Calu3 (cell line): ENCODE measurements at regions not wholly inside any gene's neighbourhood (a gene's known extent, or its start where the extent isn't known, plus 50 kb on each side); places are given as distances from the start of the nearest gene placed in this dataset.

ENCODE experiments used
- BruUV-seq: library from RNA; stranded (reverse); fragments of 400-500 nt; replicated peaks from 2 replicates; lab custom pipeline; 2021; lab: Mats Ljungman, UMichigan
- CTCF ChIA-PET: fragments of 300-600 bp; sonication (Branson Sonifier 250); formaldehyde crosslinking; loops from one replicate; lab custom pipeline; 2022; ENCODE audit warnings: antibody characterized with exemption; lab: Charles Lee
- DNase-seq: peaks from one replicate; pipeline ENCODE4 v3.0.0; 2022
- H3K27ac Mint-ChIP-seq: one replicate; pipeline ENCODE4 v1.8.0; 2022; ENCODE audit warnings: mixed read lengths; ENCODE audit not compliant: unreplicated experiment
- H3K27me3 Mint-ChIP-seq: one replicate; pipeline ENCODE4 v1.8.0; 2022; ENCODE audit warnings: mixed read lengths; ENCODE audit not compliant: unreplicated experiment
- H3K36me3 Mint-ChIP-seq: one replicate; pipeline ENCODE4 v1.8.0; 2022; ENCODE audit warnings: mild to moderate bottlenecking, moderate library complexity, mixed read lengths; ENCODE audit not compliant: insufficient read depth, unreplicated experiment
- H3K4me1 Mint-ChIP-seq: one replicate; pipeline ENCODE4 v1.8.0; 2022; ENCODE audit warnings: mild to moderate bottlenecking, low read depth, mixed read lengths; ENCODE audit not compliant: unreplicated experiment
- H3K4me3 Mint-ChIP-seq: one replicate; pipeline ENCODE4 v1.8.0; 2022; ENCODE audit warnings: mild to moderate bottlenecking, low read depth, moderate library complexity, mixed read lengths; ENCODE audit not compliant: unreplicated experiment
- H3K9me3 Mint-ChIP-seq: one replicate; pipeline ENCODE4 v1.8.0; 2022; ENCODE audit warnings: low read depth, mixed read lengths; ENCODE audit not compliant: unreplicated experiment
- CTCF ChIP-seq: fragments of 200-600 bp; IDR thresholded peaks from one replicate; pipeline ENCODE4 v1.8.0; 2022; ENCODE audit warnings: antibody characterized with exemption; ENCODE audit not compliant: unreplicated experiment
- intact Hi-C: fragments of 100-400 bp; cut with micrococcal nuclease; formaldehyde crosslinking; loops from one replicate; pipeline ENCODE4 v1.10.0; 2022; ENCODE audit not compliant: unreplicated experiment

- peaks cover 12% of the 10 kb centered on the region for H3K4me1 Mint-ChIP-seq
- DNase-seq, result no peak
- peaks cover 5% of the 10 kb centered on the region for H3K36me3 Mint-ChIP-seq
- no TSS peak for BruUV-seq
- H3K27me3 Mint-ChIP-seq, result no peaks in the 10 kb centered on the region
- no peak for TF ChIP-seq CTCF
- H3K9me3 Mint-ChIP-seq, result peaks cover 3% of the 10 kb centered on the region
- no peak overlapping the region for H3K4me3 Mint-ChIP-seq
- no peak overlapping the region for H3K27ac Mint-ChIP-seq
- intact Hi-C loops, result no loop called here
- CTCF ChIA-PET, result no interaction called here
Observed at GRCh38 chr1:90200646-90201205, 205.8 kb downstream of the ZNF326 start.

- CTCF ChIA-PET, result interaction anchor here (0.6 to 1.2 kb wide), 3 partner anchors 12 to 1315 kb away, joined by 3 to 6 read pairs (median 3); no protein-coding TSS in a partner anchor
- no TSS peak for BruUV-seq
- no peak for DNase-seq
- no peak for TF ChIP-seq CTCF
- no peaks in the 10 kb centered on the region for H3K27me3 Mint-ChIP-seq
- H3K4me1 Mint-ChIP-seq, result peaks cover 12% of the 10 kb centered on the region
- intact Hi-C loops, result no loop called here
- no peak overlapping the region for H3K27ac Mint-ChIP-seq
- H3K36me3 Mint-ChIP-seq, result peaks cover 5% of the 10 kb centered on the region
- H3K9me3 Mint-ChIP-seq, result peaks cover 3% of the 10 kb centered on the region
- no peak overlapping the region for H3K4me3 Mint-ChIP-seq
Observed at GRCh38 chr1:90198616-90199332, 203.9 kb downstream of the ZNF326 start.

- TF ChIP-seq CTCF, result no peak
- Mint-ChIP-seq H3K9me3 (no peaks in the 10 kb centered on the region), H3K4me1 (no peaks in the 10 kb centered on the region), H3K27me3 (peaks cover 18% of the 10 kb centered on the region), H3K4me3 (no peak overlapping the region), H3K27ac (no peak overlapping the region), H3K36me3 (no peaks in the 10 kb centered on the region)
- intact Hi-C loops, result no loop called here
- BruUV-seq, result no TSS peak
- no peak for DNase-seq
- CTCF ChIA-PET, result no interaction called here
Observed at GRCh38 chr1:90193116-90193515, 198.2 kb downstream of the ZNF326 start.

GRCh38 chr1:90192408-90192807 lies 197.5 kb downstream of the ZNF326 start:
- no peak for TF ChIP-seq CTCF
- no peak overlapping the region for H3K27ac Mint-ChIP-seq
- H3K4me1 Mint-ChIP-seq, result no peaks in the 10 kb centered on the region
- H3K36me3 Mint-ChIP-seq, result no peaks in the 10 kb centered on the region
- peaks cover 25% of the 10 kb centered on the region for H3K27me3 Mint-ChIP-seq
- no peak for DNase-seq
- H3K4me3 Mint-ChIP-seq, result no peak overlapping the region
- CTCF ChIA-PET, result no interaction called here
- intact Hi-C loops, result no loop called here
- BruUV-seq, result no TSS peak
- no peaks in the 10 kb centered on the region for H3K9me3 Mint-ChIP-seq
